HEK293 (cell line): ENCODE measurements at regions not wholly inside any gene's neighbourhood (a gene's known extent, or its start where the extent isn't known, plus 50 kb on each side); places are given as distances from the start of the nearest gene placed in this dataset.

ENCODE experiments used
- GLI4 ChIP-seq: fragments of 450-650 bp; formaldehyde crosslinking; IDR thresholded peaks from 2 replicates; pipeline ENCODE4 v1.5.1; 2016; ENCODE audit warnings: missing biosample characterization, missing genetic modification characterization
- SETDB1 ChIP-seq: IDR thresholded peaks from one replicate; pipeline ENCODE4 v1.6.1; 2017; ENCODE audit warnings: mild to moderate bottlenecking, low read length, moderate library complexity, mixed read lengths; ENCODE audit not compliant: insufficient read length
- ZNF140 ChIP-seq: fragments of 450-650 bp; formaldehyde crosslinking; IDR thresholded peaks from 2 replicates; pipeline ENCODE4 v1.5.1; 2016; ENCODE audit warnings: missing biosample characterization, missing genetic modification characterization
- ZNF157 ChIP-seq: fragments of 450-650 bp; formaldehyde crosslinking; IDR thresholded peaks from 2 replicates; pipeline ENCODE4 v1.5.1; 2016; ENCODE audit warnings: missing biosample characterization, missing genetic modification characterization
- ZNF184 ChIP-seq: fragments of 450-650 bp; IDR thresholded peaks from 2 replicates; pipeline ENCODE4 v1.5.1; 2018; ENCODE audit warnings: missing biosample characterization, mild to moderate bottlenecking, missing genetic modification characterization
- ZNF239 ChIP-seq: fragments of 450-650 bp; formaldehyde crosslinking; IDR thresholded peaks from 2 replicates; pipeline ENCODE4 v1.5.1; 2016; ENCODE audit warnings: missing biosample characterization, missing genetic modification characterization
- ZNF274 ChIP-seq, 2 experiments: fragments of 200-500 bp in 1 of 2; fragments of 450-650 bp in 1 of 2; sonication (Bioruptor generic) in 1 of 2; formaldehyde crosslinking in 1 of 2; IDR thresholded peaks; 2 replicates each; pipeline versions ENCODE4 v1.5.1 to v1.6.1; 2014 to 2016; ENCODE audit warnings: borderline replicate concordance in 1 of 2, inconsistent platforms in 1 of 2, low read length in 1 of 2, missing biosample characterization in 1 of 2, missing genetic modification characterization in 1 of 2
- ZNF341 ChIP-seq: fragments of 450-650 bp; formaldehyde crosslinking; IDR thresholded peaks from 2 replicates; pipeline ENCODE4; 2016; ENCODE audit warnings: low read depth, missing biosample characterization, missing genetic modification characterization
- ZNF350 ChIP-seq: fragments of 450-650 bp; formaldehyde crosslinking; IDR thresholded peaks from 2 replicates; pipeline ENCODE4 v1.5.0; 2017; ENCODE audit warnings: missing biosample characterization, mild to moderate bottlenecking, missing genetic modification characterization
- TF ChIP-seq, protein P1 (sequence below): fragments of 450-650 bp; formaldehyde crosslinking; IDR thresholded peaks from 2 replicates; pipeline ENCODE4 v1.5.1; 2016; ENCODE audit warnings: missing biosample characterization, missing genetic modification characterization
- TF ChIP-seq, protein P2 (sequence below): fragments of 450-650 bp; formaldehyde crosslinking; IDR thresholded peaks from 2 replicates; pipeline ENCODE4 v1.5.1; 2016; ENCODE audit warnings: missing biosample characterization, missing genetic modification characterization
- TF ChIP-seq, protein P3 (sequence below): fragments of 450-650 bp; formaldehyde crosslinking; IDR thresholded peaks from 2 replicates; pipeline ENCODE4 v1.5.1; 2017; ENCODE audit warnings: missing biosample characterization, mild to moderate bottlenecking, missing genetic modification characterization, moderate library complexity

DNA sequence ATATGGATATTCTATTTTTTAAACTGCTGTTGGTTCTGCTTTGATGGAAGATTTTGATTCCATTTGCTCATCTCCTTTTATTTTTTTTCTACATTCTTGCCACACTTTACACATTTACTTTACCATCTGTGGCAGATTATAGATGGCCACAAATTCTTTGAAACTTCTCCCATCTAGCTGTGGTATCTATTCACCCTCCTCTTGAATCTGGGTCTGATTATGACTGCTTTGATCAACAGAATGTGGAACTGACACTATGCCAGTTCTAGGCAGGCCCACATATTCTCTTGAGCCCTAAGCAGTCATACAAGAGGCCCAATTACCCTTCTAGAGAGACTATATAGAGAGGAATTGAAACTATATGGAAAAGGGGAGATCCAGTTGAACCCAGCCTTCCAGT is 439.0 kb upstream of the PTGER4 start:
- TF ChIP-seq ZNF341 (no peak), ZNF184 (tag by site-specific recombination) (no peak), ZNF157 (tag by site-specific recombination) (no peak), ZNF274 (IDR thresholded peaks at IDR 0.05; ENCODE audit: low read length) (no peak), ZNF274 (tag by site-specific recombination; IDR thresholded peaks at IDR 0.05; ENCODE audit: borderline replicate concordance) (no peak), SETDB1 (no peak), ZNF239 (tag by site-specific recombination) (no peak), GLI4 (no peak), ZNF140 (tag by site-specific recombination) (no peak), ZNF350 (tag by site-specific recombination) (no peak)
- TF ChIP-seq, protein P1, sequence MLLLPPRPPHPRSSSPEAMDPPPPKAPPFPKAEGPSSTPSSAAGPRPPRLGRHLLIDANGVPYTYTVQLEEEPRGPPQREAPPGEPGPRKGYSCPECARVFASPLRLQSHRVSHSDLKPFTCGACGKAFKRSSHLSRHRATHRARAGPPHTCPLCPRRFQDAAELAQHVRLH, result no peak
- TF ChIP-seq, protein P2, sequence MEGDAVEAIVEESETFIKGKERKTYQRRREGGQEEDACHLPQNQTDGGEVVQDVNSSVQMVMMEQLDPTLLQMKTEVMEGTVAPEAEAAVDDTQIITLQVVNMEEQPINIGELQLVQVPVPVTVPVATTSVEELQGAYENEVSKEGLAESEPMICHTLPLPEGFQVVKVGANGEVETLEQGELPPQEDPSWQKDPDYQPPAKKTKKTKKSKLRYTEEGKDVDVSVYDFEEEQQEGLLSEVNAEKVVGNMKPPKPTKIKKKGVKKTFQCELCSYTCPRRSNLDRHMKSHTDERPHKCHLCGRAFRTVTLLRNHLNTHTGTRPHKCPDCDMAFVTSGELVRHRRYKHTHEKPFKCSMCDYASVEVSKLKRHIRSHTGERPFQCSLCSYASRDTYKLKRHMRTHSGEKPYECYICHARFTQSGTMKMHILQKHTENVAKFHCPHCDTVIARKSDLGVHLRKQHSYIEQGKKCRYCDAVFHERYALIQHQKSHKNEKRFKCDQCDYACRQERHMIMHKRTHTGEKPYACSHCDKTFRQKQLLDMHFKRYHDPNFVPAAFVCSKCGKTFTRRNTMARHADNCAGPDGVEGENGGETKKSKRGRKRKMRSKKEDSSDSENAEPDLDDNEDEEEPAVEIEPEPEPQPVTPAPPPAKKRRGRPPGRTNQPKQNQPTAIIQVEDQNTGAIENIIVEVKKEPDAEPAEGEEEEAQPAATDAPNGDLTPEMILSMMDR, result no peak
- TF ChIP-seq, protein P3, sequence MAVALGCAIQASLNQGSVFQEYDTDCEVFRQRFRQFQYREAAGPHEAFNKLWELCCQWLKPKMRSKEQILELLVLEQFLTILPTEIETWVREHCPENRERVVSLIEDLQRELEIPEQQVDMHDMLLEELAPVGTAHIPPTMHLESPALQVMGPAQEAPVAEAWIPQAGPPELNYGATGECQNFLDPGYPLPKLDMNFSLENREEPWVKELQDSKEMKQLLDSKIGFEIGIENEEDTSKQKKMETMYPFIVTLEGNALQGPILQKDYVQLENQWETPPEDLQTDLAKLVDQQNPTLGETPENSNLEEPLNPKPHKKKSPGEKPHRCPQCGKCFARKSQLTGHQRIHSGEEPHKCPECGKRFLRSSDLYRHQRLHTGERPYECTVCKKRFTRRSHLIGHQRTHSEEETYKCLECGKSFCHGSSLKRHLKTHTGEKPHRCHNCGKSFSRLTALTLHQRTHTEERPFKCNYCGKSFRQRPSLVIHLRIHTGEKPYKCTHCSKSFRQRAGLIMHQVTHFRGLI, result no peak
